ENCODE measurements at regions not wholly inside any gene's neighbourhood (a gene's known extent, or its start where the extent isn't known, plus 50 kb on each side); places are given as distances from the start of the nearest gene placed in this dataset.

DNA sequence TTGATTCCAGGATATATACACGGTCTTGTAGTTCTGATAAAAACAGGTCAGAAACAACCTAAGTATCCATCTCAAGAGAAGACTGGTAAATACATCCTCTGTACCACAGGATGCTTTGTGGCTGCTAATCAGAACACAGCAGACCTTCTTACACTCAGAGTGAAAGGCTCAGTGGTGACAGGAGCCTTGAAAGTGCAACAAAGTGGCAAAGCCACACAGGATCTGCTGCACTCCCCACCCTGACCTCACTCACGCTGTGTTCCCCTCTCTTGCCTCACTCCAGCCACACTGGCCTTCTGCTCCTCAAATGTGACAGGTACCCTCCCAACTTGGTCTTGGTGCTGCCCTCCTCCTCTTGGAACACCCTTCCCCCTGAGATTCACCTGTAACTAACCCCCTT lies 98.1 kb upstream of the GRIP1 start:
- no peak overlapping the region for H3K27ac ChIP-seq (ENCODE audit: insufficient read depth, low read depth, low read length)
- no peaks in the 10 kb centered on the region for H3K9me3 ChIP-seq (replicated peaks; ENCODE audit: control insufficient read depth, insufficient read depth, low read length)
- no peak for DNase-seq (ENCODE audit: low read depth, low spot score)
- ChIA-PET CTCF (no interaction called here), POLR2A (no interaction called here)
- H4K20me1 ChIP-seq (replicated peaks; ENCODE audit: control insufficient read depth, extremely low read depth, insufficient read depth, low read length): no peaks in the 10 kb centered on the region
- no peak overlapping the region for H3K4me2 ChIP-seq (ENCODE audit: insufficient read depth, low read length)
- H3K9ac ChIP-seq (replicated peaks; ENCODE audit: extremely low read depth, insufficient read depth, low read length): no peak overlapping the region
- no peaks in the 10 kb centered on the region for H3K27me3 ChIP-seq (ENCODE audit: control insufficient read depth in 2 of 2, insufficient read depth in 2 of 2, low read length in 2 of 2)
- no peaks in the 10 kb centered on the region for H3K4me1 ChIP-seq (ENCODE audit: control insufficient read depth, extremely low read depth, insufficient read depth, low read length)
- intact Hi-C loops (cut with micrococcal nuclease): no loop called here
- BruUV-seq (replicated peaks): no TSS peak
- no peaks in the 10 kb centered on the region for H3K9me1 ChIP-seq (replicated peaks; ENCODE audit: control insufficient read depth, extremely low read depth, insufficient read depth, low read length)
- H2AFZ ChIP-seq (ENCODE audit: low read depth, low read length): no peak overlapping the region
- H3K79me2 ChIP-seq (ENCODE audit: control insufficient read depth, insufficient read depth, low read length): no peaks in the 10 kb centered on the region
- H3K4me3 ChIP-seq (replicated peaks in 1 of 3; ENCODE audit: insufficient read depth in 1 of 3, low read depth in 1 of 3, low read length in 3 of 3): no peak overlapping the region
- TF ChIP-seq, protein P1, sequence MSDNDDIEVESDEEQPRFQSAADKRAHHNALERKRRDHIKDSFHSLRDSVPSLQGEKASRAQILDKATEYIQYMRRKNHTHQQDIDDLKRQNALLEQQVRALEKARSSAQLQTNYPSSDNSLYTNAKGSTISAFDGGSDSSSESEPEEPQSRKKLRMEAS (IDR thresholded peaks at IDR 0.05; ENCODE audit: insufficient read depth, insufficient read length): no peak
- TF ChIP-seq EZH2 (IDR thresholded peaks at IDR 0.05; ENCODE audit: borderline replicate concordance, low read depth, low read length, severe bottlenecking) (no peak), CTCF (IDR thresholded peaks at IDR 0.05; ENCODE audit: extremely low read depth in 1 of 2, insufficient read depth in 1 of 2, low read depth in 1 of 2, low read length in 2 of 2) (no peak), POLR2A (IDR thresholded peaks at IDR 0.05; ENCODE audit: low read depth, low read length) (no peak), GATA2 (IDR thresholded peaks at IDR 0.05; ENCODE audit: insufficient read depth, insufficient read length, low read depth, low read length) (no peak), FOS (IDR thresholded peaks at IDR 0.05; ENCODE audit: borderline replicate concordance, insufficient read depth, low read length) (no peak), JUN (IDR thresholded peaks at IDR 0.05; ENCODE audit: borderline replicate concordance, insufficient read depth, insufficient read length, low read depth) (no peak)
- H3K36me3 ChIP-seq (ENCODE audit: control insufficient read depth in 2 of 2, extremely low read depth in 1 of 2, insufficient read depth in 2 of 2, low read length in 2 of 2): no peaks in the 10 kb centered on the region
- no peak for FAIRE-seq
- dilution Hi-C loops (cut with MboI; ENCODE audit: extremely low pct_ligation_motif_present, low sequenced_read_pairs): no loop called here
